ENCODE measurements at regions not wholly inside any gene's neighbourhood (a gene's known extent, or its start where the extent isn't known, plus 50 kb on each side); places are given as distances from the start of the nearest gene placed in this dataset.

- no peak for DNase-seq (ENCODE audit: low read depth in 1 of 2, low spot score in 1 of 2)
Measured at GRCh38 chr6:102717737-102718456, 1324.4 kb downstream of the GRIK2 start.

GRCh38 chr6:102717252-102717651, 1323.7 kb downstream of the GRIK2 start:
- DNase-seq (ENCODE audit: low read depth in 1 of 2, low spot score in 1 of 2): no peak

- no peak for DNase-seq (ENCODE audit: low read depth in 1 of 2, low spot score in 1 of 2)
Measured at GRCh38 chr6:102701019-102701418, 1307.5 kb downstream of the GRIK2 start.

GRCh38 chr6:102686461-102686860, 1293.0 kb downstream of the GRIK2 start:
- no peak for DNase-seq (ENCODE audit: low read depth in 1 of 2, low spot score in 1 of 2)

GRCh38 chr6:102680413-102680812, 1286.9 kb downstream of the GRIK2 start:
- DNase-seq (ENCODE audit: low read depth in 1 of 2, low spot score in 1 of 2): no peak

- no peak for DNase-seq (ENCODE audit: low read depth in 1 of 2, low spot score in 1 of 2)
Measured at GRCh38 chr6:102679865-102680264, 1286.4 kb downstream of the GRIK2 start.

- no peak for DNase-seq (ENCODE audit: low read depth in 1 of 2, low spot score in 1 of 2)
Measured at GRCh38 chr6:102677225-102677624, 1283.7 kb downstream of the GRIK2 start.

GRCh38 chr6:102670735-102671134, 1277.2 kb downstream of the GRIK2 start:
- DNase-seq (ENCODE audit: low read depth in 1 of 2, low spot score in 1 of 2): no peak

GRCh38 chr6:102662851-102663250, 1269.3 kb downstream of the GRIK2 start:
- DNase-seq (ENCODE audit: low read depth in 1 of 2, low spot score in 1 of 2): no peak

- no peak for DNase-seq (ENCODE audit: low read depth in 1 of 2, low spot score in 1 of 2)
Measured at GRCh38 chr6:102660303-102660702, 1266.8 kb downstream of the GRIK2 start.

GRCh38 chr6:102655823-102656222, 1262.3 kb downstream of the GRIK2 start:
- DNase-seq (ENCODE audit: low read depth in 1 of 2, low spot score in 1 of 2): no peak

GRCh38 chr6:102641426-102641825, 1247.9 kb downstream of the GRIK2 start:
- DNase-seq (ENCODE audit: low read depth in 1 of 2, low spot score in 1 of 2): no peak

- no peak for DNase-seq (ENCODE audit: low read depth in 1 of 2, low spot score in 1 of 2)
Measured at GRCh38 chr6:102631921-102632320, 1238.4 kb downstream of the GRIK2 start.

- no peak for DNase-seq (ENCODE audit: low read depth in 1 of 2, low spot score in 1 of 2)
Measured at GRCh38 chr6:102623201-102623600, 1229.7 kb downstream of the GRIK2 start.

GRCh38 chr6:102619585-102619984, 1226.1 kb downstream of the GRIK2 start:
- no peak for DNase-seq (ENCODE audit: low read depth in 1 of 2, low spot score in 1 of 2)

GRCh38 chr6:102582569-102582968, 1189.1 kb downstream of the GRIK2 start:
- no peak for DNase-seq (ENCODE audit: low read depth in 1 of 2, low spot score in 1 of 2)

- no peak for DNase-seq (ENCODE audit: low read depth in 1 of 2, low spot score in 1 of 2)
Measured at GRCh38 chr6:102581378-102582124, 1188.0 kb downstream of the GRIK2 start.

GRCh38 chr6:102571236-102571908, 1177.9 kb downstream of the GRIK2 start:
- no peak for DNase-seq (ENCODE audit: low read depth in 1 of 2, low spot score in 1 of 2)

- DNase-seq (ENCODE audit: low read depth in 1 of 2, low spot score in 1 of 2): no peak
Measured at GRCh38 chr6:102562713-102563112, 1169.2 kb downstream of the GRIK2 start.

- DNase-seq (ENCODE audit: low read depth in 1 of 2, low spot score in 1 of 2): no peak
Measured at GRCh38 chr6:102553214-102553613, 1159.7 kb downstream of the GRIK2 start.

GRCh38 chr6:102549221-102549874, 1155.8 kb downstream of the GRIK2 start:
- DNase-seq (ENCODE audit: low read depth in 1 of 2, low spot score in 1 of 2): no peak

GRCh38 chr6:102525336-102525735, 1131.8 kb downstream of the GRIK2 start:
- DNase-seq (ENCODE audit: low read depth in 1 of 2, low spot score in 1 of 2): no peak
